Smooth muscle cell (in vitro differentiated cells): ENCODE measurements at regions not wholly inside any gene's neighbourhood (a gene's known extent, or its start where the extent isn't known, plus 50 kb on each side); places are given as distances from the start of the nearest gene placed in this dataset.

ENCODE experiments used
- DNase-seq: peaks from one replicate; lab custom pipeline; 2025; ENCODE audit not compliant: unreplicated experiment; lab: John Stamatoyannopoulos, UW
- H2AFZ ChIP-seq: fragments of 200-600 bp; sonication (generic); 2 replicates; pipeline ENCODE4 v1.6.0; 2016; ENCODE audit warnings: antibody characterized with exemption, low read depth, mild to moderate bottlenecking
- H3F3A ChIP-seq: fragments of 200-600 bp; sonication (generic); 2 replicates; pipeline ENCODE4 v1.6.0; 2017; ENCODE audit warnings: antibody characterized with exemption, low read depth
- H3K27ac ChIP-seq: fragments of 200-600 bp; sonication (generic); 2 replicates; pipeline ENCODE4 v1.5.1; 2016; ENCODE audit warnings: low read depth, mild to moderate bottlenecking
- H3K27me3 ChIP-seq: fragments of 200-600 bp; sonication (generic); 2 replicates; pipeline ENCODE4 v1.6.1; 2016; ENCODE audit warnings: low read depth, mild to moderate bottlenecking
- H3K36me3 ChIP-seq: fragments of 200-600 bp; sonication (generic); 2 replicates; pipeline ENCODE4 v1.5.1; 2016; ENCODE audit warnings: low read depth
- H3K4me1 ChIP-seq: fragments of 200-600 bp; sonication (generic); 2 replicates; pipeline ENCODE4 v1.5.1; 2016; ENCODE audit warnings: low read depth
- H3K4me2 ChIP-seq: fragments of 200-600 bp; sonication (generic); 2 replicates; pipeline ENCODE4 v1.6.0; 2016; ENCODE audit warnings: mild to moderate bottlenecking
- H3K4me3 ChIP-seq: fragments of 200-600 bp; sonication (generic); 2 replicates; pipeline ENCODE4 v1.5.1; 2016; ENCODE audit warnings: mild to moderate bottlenecking
- H3K79me2 ChIP-seq: fragments of 200-600 bp; sonication (generic); 2 replicates; pipeline ENCODE4 v1.6.0; 2016; ENCODE audit warnings: low read depth, mild to moderate bottlenecking
- H3K9ac ChIP-seq: fragments of 200-600 bp; sonication (generic); 2 replicates; pipeline ENCODE4 v1.6.0; 2016; ENCODE audit warnings: low read depth
- H3K9me3 ChIP-seq: fragments of 200-600 bp; sonication (generic); replicated peaks from 2 replicates; pipeline ENCODE4 v1.5.1; 2016; ENCODE audit warnings: low read depth
- H4K20me1 ChIP-seq: fragments of 200-600 bp; sonication (generic); 2 replicates; pipeline ENCODE4 v1.6.0; 2016; ENCODE audit warnings: low read depth
- WGBS: methylation state at CpG from one replicate; pipeline ENCODE4 v1.1.7; 2016; ENCODE audit warnings: low lambda C conversion rate; 5-methylcytosine and 5-hydroxymethylcytosine counted together
- TF ChIP-seq, protein P1 (sequence below): fragments of 200-600 bp; sonication (generic); IDR thresholded peaks from 2 replicates; pipeline ENCODE4 v1.5.1; 2017; ENCODE audit warnings: borderline replicate concordance, mild to moderate bottlenecking, antibody characterized with exemption; ENCODE audit not compliant: insufficient read depth, poor library complexity, severe bottlenecking

DNA sequence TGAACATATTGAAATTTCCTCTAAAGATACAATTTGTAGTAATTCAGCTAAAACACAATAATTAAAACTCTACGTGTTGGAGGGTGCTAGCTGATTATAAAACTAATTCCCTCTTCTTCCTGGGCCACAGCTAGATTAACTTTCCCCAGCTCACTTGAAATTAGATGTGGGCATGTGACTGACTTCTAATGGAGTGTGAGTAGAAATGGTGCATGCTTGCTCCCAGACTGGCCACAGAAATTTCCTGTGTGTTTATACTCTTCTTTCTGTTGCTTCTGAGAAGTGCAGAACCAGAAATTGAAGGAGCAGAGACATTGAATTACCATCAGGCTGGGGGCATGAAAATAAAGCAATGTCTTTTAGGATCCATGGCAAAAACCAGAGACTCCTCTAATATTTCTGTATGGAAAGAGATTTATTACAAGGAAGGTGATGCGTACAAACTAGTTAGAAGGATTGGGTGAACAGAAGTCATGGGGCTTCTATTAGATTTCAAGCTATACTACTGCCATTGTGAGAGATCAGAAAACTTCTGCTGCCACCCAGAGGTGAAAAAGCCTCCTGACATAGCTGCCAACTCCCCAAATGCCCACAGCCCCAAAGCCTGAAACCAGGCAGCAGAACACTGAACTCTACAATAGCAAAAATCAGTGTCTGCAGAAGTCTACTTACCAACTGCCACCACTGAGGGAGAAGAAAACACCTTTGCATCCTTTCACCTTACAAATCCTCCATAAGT is 379.2 kb upstream of the MIR17HG start:
- no peak overlapping the region for H3K4me3 ChIP-seq
- H3K27ac ChIP-seq = no peak overlapping the region
- DNase-seq = no peak
- peak overlapping the region; percentile 30 for H2AFZ ChIP-seq
- H3K27me3 ChIP-seq = no peaks in the 10 kb centered on the region
- no peaks in the 10 kb centered on the region for H3K4me1 ChIP-seq
- H3K4me2 ChIP-seq = no peak overlapping the region
- H3K36me3 ChIP-seq = no peaks in the 10 kb centered on the region
- TF ChIP-seq, protein P1, sequence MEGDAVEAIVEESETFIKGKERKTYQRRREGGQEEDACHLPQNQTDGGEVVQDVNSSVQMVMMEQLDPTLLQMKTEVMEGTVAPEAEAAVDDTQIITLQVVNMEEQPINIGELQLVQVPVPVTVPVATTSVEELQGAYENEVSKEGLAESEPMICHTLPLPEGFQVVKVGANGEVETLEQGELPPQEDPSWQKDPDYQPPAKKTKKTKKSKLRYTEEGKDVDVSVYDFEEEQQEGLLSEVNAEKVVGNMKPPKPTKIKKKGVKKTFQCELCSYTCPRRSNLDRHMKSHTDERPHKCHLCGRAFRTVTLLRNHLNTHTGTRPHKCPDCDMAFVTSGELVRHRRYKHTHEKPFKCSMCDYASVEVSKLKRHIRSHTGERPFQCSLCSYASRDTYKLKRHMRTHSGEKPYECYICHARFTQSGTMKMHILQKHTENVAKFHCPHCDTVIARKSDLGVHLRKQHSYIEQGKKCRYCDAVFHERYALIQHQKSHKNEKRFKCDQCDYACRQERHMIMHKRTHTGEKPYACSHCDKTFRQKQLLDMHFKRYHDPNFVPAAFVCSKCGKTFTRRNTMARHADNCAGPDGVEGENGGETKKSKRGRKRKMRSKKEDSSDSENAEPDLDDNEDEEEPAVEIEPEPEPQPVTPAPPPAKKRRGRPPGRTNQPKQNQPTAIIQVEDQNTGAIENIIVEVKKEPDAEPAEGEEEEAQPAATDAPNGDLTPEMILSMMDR = peak; percentile 27
- 44% methylated on average over 2 of the region's 2 CpGs for WGBS
- H3K9me3 ChIP-seq = no peaks in the 10 kb centered on the region
- H4K20me1 ChIP-seq = no peaks in the 10 kb centered on the region
- H3K79me2 ChIP-seq = no peaks in the 10 kb centered on the region
- H3F3A ChIP-seq = no peaks in the 10 kb centered on the region
- no peak overlapping the region for H3K9ac ChIP-seq

DNA sequence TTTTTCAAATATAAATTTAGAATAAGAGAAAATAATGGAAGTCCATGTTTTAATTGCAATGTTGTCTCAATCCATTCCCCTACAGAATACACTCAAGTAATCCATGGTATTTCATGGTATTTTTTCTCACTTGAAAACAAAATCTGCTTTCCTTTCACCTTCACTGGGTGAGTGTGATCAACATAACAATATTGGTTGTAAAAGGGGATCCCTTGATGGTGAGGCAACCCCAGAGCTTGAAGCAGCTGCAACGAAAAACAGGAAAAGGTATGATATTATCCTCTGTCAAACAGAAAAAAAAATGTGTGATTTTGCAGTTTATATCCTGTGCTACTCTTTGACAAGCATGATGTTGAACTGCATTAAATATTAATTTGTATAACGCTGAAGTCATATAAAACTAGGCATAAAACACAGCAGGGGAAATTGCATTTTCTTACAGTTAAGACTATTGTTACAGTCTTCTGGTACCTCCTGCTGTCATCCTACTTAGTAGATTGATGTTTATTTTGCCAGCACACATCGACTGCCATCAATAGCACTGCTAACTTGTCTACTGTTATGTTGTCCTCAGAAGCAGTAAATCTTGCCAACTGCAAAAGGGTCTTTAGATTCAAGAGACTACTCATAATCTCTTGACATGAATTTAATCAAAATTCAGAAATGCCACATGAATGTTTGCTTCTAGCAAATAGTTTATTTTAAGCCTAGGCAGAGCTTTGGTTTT is 373.1 kb upstream of the MIR17HG start:
- TF ChIP-seq, protein P1 = no peak
- Histone ChIP-seq H4K20me1 (no peaks in the 10 kb centered on the region), H3K4me1 (peaks cover 7% of the 10 kb centered on the region), H3K27ac (no peak overlapping the region), H2AFZ (no peak overlapping the region), H3K36me3 (no peaks in the 10 kb centered on the region), H3F3A (no peaks in the 10 kb centered on the region), H3K9me3 (no peaks in the 10 kb centered on the region), H3K9ac (no peak overlapping the region), H3K4me3 (no peak overlapping the region), H3K4me2 (no peak overlapping the region), H3K27me3 (peaks cover 3% of the 10 kb centered on the region), H3K79me2 (no peaks in the 10 kb centered on the region)
- DNase-seq = no peak
- 22% methylated on average over 3 of the region's 3 CpGs for WGBS

DNA sequence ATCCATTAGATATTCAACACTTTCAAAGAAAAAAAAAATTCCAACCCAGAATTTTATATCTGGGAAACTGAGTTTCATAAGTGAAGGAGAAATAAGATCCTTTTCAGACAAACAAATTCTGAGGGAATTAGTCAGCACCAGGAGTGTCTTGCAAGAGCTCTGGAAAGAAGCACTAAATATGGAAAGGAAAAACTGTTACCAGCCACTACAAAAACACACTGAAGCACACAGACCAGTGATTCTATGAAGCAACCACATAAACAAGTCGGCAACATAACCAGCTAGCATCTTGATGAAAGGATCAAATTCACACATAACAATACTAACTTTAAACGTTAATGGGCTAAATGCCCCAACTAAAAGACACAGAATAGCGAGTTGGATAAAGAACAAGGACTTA is 368.4 kb upstream of the MIR17HG start:
- Histone ChIP-seq H2AFZ (no peak overlapping the region), H3K4me2 (no peak overlapping the region), H4K20me1 (no peaks in the 10 kb centered on the region), H3K27ac (no peak overlapping the region), H3K4me1 (peaks cover 5% of the 10 kb centered on the region), H3K27me3 (peaks cover 6% of the 10 kb centered on the region), H3F3A (no peaks in the 10 kb centered on the region), H3K4me3 (no peak overlapping the region), H3K9me3 (no peaks in the 10 kb centered on the region), H3K79me2 (no peaks in the 10 kb centered on the region), H3K9ac (no peak overlapping the region), H3K36me3 (no peaks in the 10 kb centered on the region)
- DNase-seq = no peak
- WGBS = 63% methylated on average over 3 of the region's 3 CpGs
- TF ChIP-seq, protein P1 = no peak
